GM18909 (cell line): ENCODE measurements at regions not wholly inside any gene's neighbourhood (a gene's known extent, or its start where the extent isn't known, plus 50 kb on each side); places are given as distances from the start of the nearest gene placed in this dataset.

Experiments used
- ATAC-seq: cut with Tn5 transposase; IDR thresholded peaks from one replicate; pipeline ENCODE4 v1.9.1; 2021; ENCODE audit warnings: mild to moderate bottlenecking; ENCODE audit not compliant: unreplicated experiment, poor library complexity

DNA sequence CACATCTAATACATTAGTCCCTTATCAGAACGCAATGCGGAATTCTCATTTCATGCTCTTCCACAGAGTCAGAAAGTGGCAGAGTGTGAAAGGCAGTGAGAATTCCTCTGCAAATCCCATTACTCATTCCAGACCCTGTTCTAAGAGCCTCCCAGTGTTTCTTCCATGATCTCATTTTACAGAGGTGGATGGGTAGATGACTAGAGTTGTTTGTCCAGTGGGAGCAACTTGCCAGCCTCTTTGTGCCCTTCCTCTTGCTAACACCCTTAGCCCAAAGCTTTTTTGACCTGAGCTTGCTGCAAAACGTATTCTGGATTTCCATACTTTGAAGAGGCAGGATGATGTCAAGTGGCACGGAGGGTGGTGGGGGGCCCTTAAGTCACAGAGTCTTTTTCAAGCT, 467.7 kb upstream of the RGPD4 start:
- ATAC-seq: no peak

DNA sequence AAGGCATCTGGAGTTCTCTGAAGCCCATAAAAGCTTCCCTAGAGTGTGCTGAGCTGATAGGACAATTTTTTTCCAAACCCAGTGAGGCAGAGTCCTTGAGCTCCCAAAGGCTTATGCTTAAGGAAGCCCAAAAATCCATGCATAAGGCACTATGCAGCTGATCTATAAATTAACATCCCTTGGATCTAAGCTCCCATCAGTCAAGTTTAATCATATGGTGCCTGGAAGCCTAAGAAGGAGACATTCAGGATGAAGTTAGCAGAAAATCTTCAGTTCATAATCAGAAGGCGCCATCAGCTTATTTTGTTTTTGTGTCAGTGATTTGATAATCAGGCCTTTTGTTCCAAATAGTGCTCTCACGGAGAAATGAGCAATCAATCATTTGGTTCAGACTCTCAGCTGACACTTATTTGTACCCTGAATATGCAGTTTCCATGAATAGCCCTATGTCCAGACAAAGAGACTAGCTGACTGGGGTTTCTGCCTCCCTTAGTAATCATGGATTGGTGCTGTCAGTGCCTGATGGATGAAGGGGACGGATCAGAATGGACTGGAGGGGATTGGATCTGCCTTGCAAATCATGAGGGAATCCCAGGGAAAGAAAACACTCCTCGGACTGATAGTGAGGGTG, 464.8 kb upstream of the RGPD4 start:
- ATAC-seq: no peak

DNA sequence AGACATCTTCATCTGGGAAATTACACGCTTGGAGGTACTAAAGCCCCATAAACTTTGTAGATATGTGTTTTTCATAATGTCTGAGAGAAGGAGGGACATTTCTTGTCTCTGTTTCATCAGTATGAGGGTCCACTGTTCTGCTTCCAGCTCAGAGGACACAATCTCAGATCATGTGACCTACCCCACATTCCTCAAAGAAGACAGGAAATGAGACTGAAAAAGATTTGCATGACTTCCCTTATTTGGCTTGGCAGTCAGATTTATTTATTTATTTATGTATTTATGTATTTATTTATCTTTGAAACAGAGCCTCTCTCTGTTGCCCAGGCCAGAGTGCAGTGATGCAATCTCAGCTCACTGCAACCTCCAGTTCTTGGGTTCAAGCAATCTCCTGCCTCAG, 463.7 kb upstream of the RGPD4 start:
- no peak for ATAC-seq

DNA sequence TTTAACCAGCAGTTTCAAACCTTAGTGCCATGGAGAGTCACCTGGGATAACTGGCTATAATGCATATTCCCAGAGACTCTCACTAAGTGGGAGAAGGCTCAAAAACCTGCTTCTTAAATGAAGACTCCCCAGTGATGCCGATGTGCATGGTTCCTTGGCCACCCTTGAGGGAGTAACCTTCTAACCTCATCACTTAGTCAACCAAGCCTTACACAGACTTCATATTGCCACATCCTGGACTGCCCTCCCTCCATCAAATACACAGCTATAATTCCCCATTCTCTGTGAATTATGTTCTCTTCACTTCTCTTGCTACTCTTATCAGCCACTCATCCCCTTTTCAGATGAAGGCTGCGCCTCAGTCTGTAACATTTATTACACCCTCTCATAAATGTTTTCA, 462.9 kb upstream of the RGPD4 start:
- no peak for ATAC-seq

DNA sequence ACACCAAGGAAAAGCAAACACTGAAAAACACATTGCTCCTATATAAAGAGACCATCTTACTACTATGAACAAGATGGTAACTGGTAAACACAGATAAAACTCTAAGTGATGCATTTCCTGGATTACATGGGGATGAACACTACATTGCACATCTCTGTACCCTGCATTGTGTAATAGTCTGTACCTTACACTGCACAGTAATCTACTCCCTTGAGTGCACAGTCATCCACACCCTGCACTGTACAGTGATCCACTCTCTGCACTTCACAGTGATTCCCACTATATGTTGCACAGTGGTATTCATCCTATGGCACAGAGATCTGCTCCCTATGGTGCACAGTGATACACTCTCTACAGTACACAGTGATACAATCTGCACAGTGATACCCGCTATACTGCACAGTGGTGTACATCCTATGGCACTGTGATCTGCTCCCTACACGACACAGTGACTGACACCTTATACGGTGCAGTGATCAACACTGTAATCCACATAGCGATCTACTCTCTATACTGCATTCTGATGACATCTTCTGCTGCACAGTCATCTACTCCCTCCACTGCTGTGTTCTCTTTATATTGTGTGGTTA, 462.2 kb upstream of the RGPD4 start:
- ATAC-seq: no peak

DNA sequence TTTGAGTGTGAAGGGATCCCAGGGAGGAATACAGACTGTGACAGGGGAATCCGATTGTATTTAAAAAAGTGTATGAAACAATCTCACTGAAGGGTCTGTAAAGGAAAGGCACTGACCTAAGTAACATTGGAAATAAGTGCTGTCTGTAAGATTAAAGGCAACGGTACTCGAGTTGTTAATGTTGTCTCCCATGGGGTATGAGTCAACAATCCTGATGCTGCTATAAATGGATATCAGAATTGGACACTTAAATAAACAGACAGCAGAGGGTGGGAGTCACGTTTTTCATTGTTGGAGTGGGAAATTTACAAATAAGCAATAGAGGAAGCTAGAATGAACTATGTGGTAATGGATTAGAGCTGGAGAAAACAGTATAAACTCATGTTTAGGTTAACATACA, 452.4 kb upstream of the RGPD4 start:
- no peak for ATAC-seq

GRCh38 chr2:107376909-107377308, 449.8 kb upstream of the RGPD4 start:
- no peak for ATAC-seq

DNA sequence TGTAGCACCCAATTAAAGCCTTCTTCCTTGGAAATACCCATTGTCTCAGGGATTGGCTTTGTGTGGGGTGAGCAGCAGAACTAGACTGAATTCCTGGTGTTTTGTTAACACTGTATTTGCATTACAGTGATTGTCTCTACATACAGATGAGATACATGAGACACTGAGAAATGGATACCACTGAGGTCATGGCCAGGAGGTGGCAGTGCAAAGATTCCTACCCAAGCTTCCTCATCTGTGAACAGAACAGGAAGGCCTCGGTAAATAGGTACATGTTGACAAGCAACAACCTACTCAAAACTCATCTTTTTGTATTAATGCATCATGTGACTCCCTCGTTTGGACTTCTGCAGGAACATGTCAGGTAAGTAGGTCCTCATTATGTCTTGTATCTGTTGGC, 445.8 kb upstream of the RGPD4 start:
- no peak for ATAC-seq

GRCh38 chr2:107383691-107384090, 443.0 kb upstream of the RGPD4 start:
- ATAC-seq: no peak

DNA sequence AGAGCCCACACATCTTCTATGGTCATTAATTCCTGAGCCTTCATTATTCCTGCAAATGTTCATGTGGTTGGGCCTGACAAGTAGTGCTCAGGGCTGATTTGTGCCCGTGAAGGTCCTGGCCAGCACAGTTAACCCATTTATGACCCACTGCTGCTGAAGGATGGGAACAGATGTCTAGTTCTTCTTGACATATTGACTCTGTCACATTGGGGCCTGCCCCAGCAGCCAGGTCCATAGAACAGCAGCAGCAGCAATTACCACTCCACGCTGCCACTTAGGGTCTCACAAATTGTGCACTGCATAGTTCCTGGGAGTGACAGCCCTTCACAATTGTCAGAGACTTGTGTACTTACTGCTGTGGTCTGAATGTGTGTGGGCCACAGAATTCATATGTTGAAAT, 442.3 kb upstream of the RGPD4 start:
- no peak for ATAC-seq

- no peak for ATAC-seq
Observed at GRCh38 chr2:107385921-107386320, 440.8 kb upstream of the RGPD4 start.

- no peak for ATAC-seq
Observed at GRCh38 chr2:107392241-107392704, 434.4 kb upstream of the RGPD4 start.

DNA sequence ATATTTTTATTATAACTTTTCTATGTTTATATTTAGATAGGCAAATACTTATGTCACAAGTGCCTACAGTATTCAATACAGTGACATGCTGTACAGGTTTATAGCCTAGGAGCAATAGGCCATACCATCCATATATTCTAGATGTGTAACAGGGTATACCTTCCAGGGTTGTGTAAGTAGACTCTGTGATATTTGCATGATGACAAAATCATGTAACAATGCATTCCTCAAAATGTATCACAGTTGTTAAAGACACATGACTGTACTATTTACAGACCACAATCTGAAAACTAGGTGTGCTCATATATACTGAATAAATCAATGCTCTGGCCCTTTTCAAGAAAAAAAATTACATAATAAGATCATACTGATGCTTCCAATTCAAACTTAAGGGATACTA, 433.2 kb upstream of the RGPD4 start:
- no peak for ATAC-seq

DNA sequence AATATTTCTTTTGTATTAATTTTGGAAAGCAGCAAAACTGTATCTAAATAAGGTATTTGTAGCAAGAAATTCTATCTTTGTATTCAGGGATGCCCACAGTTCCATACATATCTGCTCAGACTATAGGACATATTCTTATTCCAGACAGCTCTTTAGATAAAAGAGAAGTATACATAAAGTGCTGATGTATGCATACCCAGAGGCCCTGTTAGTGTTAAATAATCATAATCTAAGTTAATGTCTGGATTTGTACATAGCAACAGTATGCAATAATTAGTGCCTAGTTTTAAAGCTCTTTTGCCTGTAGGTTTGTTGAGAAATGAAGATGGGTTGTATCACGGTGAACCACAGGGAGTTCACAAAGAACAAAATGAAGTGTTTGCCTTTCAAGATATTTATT, 428.0 kb upstream of the RGPD4 start:
- ATAC-seq: no peak

DNA sequence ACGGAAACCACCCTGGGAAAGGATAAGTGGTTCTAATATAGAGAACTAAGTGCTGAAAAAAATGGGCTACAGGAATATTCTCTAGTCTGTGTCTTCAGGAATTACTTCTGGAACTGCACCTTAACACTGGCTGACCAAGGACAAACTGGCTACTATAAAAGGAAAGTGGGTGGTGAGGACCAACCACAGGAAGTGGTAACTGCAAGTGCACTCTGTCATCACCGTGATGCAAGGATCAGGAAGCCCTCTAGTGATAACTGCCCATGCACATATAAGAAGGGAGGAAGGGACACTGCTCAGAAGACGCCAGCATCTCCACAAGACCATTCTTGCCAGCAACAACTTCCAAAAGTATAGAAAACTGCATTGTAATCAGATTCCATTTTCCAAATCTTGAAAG, 424.4 kb upstream of the RGPD4 start:
- no peak for ATAC-seq

GRCh38 chr2:107405261-107405660, 421.4 kb upstream of the RGPD4 start:
- ATAC-seq: no peak

DNA sequence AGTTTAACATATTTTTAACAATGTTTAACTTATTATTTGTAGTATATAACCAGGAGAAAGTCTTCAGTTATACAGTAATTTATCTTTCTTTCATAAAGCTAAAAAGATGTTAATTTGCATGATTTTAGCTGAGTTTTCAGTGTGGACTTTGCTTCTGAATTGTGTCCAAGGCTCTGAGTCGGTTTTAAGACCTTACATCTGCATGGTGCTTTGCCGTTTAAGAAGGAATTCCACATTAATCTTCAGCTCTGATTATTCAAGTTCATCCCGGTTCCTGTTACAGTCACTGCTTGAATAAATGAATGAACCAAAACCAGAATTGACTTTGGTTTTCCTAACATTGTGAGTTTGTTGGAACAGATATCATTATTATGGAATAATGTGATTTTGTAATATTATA, 419.7 kb upstream of the RGPD4 start:
- no peak for ATAC-seq

DNA sequence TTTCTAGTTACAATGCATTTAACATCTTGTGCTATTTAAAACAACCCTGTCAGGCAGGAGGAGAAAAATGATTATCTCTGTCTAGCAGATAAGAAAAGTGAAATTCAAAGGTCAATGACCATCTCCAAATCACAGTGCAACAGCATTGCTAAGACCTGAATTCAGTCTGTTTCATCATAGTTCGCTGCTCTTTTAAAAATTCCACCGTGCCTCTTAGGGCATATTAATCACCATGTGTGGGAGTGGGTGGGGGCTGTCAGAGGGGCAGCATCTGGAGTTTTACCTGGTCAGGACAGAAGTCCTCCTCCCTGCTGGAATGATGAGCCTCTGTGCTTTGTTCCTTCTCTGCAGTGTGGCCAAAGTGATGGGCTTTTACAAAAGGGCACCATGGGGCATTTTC, 418.7 kb upstream of the RGPD4 start:
- ATAC-seq: no peak

DNA sequence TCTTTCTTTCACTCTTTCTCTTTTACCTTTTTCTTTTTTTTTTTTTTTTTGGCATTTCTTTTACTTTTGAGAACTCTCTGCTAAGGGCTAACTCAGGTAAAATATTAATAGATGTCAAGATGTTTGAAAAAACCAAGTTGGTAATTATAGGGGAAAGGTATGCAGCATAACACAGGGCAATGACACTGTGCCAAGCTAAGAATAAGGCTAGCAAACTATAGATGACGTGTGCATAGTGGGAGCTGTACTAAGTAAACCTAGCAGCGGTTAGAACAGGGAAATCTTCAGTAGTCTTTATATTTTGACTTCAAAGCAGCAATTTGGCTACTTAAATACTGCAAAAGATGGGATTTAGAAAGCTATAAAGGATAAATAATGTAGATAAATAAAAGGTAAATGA, 415.4 kb upstream of the RGPD4 start:
- no peak for ATAC-seq

DNA sequence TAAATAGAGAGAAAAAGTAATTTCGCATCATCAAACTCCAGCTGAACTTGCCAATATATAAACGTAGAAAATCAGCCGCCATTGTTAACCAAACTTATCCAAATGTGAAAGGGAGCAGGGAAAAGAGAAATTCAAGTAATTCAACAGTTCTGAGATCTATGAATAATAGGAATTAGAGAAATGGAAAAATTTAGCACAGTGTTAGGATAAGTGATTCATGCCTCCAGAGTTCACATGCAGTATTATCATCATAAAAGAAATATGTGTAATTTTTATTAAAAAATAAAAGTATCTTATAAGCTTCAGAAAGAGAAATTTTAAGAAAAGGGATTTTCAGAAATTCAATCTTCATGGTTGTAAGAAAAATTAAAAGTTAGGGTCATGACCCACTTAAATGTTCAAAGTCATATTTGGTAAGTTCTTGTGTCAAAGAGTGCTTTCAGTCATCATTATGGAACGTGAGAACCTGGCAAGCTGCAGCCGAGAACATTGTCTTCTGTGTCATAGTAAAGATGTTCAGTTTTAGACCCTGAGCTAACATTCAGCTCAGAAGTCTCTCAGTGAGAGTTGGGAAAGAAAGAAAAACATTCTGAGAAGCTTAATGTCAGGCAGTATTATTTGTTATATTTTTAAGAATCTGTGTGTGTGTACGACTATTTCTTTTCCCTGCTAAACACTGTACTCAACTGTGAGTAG, 414.3 kb upstream of the RGPD4 start:
- ATAC-seq: no peak

DNA sequence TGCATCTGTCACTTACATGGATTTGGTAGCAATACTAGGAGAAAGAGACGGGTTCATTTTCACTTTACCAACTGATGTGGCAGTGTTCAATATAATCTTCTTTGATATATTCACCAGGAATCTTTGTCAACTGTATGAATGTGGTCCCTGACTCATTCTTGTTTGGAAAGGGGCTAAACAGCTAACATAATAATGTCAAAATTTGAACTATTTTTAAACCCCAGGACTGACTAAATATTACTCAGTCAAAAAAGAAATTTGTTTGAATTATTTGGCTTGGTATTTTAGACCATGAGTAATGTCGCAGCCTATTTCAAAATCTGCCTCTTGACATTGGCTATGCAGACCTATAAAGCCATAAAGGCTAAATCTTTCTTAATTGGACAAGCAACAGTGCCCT, 413.7 kb upstream of the RGPD4 start:
- no peak for ATAC-seq

DNA sequence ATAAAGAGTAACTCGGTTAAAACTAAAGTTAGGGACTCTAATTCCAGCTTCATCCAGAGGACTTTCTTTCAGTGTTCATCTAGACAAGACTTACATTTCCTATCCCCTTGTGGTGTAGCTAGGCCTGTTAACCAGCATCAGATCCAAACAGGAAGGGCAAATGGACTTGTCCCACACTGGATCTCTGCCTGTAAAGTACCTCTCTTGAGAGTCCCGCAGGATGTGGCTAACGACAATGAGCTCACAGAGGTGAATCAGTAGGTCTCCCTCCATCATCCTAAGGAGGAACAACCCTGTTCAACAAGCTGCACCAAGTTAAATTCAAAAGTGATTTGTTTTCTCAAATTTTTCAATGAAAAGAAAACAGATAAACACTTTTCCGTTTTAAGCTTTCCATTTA, 412.3 kb upstream of the RGPD4 start:
- ATAC-seq: no peak
